WERI-Rb-1 (cell line): ENCODE measurements at regions not wholly inside any gene's neighbourhood (a gene's known extent, or its start where the extent isn't known, plus 50 kb on each side); places are given as distances from the start of the nearest gene placed in this dataset.

Experiments used
- DNase-seq: peaks from one replicate; pipeline ENCODE4 v3.0.0-alpha.2; 2020
- H3K27ac ChIP-seq: fragments of 250-450 bp; sonication (Bioruptor Pico); 2 replicates; pipeline ENCODE4 v1.5.1; 2020; ENCODE audit warnings: mild to moderate bottlenecking, moderate library complexity
- H3K27me3 ChIP-seq: fragments of 250-450 bp; sonication (Bioruptor Pico); 2 replicates; pipeline ENCODE4 v1.5.1; 2021; ENCODE audit warnings: mild to moderate bottlenecking, low read depth, moderate library complexity; ENCODE audit not compliant: insufficient read depth, severe bottlenecking
- H3K36me3 ChIP-seq: fragments of 250-450 bp; sonication (Bioruptor Pico); 2 replicates; pipeline ENCODE4 v1.5.1; 2020; ENCODE audit warnings: mild to moderate bottlenecking, moderate library complexity
- H3K4me3 ChIP-seq: 2 replicates; pipeline ENCODE4 v1.5.1; 2011; ENCODE audit warnings: low read depth, mild to moderate bottlenecking, control low read depth, low read length
- H3K9me3 ChIP-seq: fragments of 250-450 bp; sonication (Bioruptor Pico); 2 replicates; pipeline ENCODE4 v1.5.1; 2021; ENCODE audit warnings: mild to moderate bottlenecking, moderate library complexity; ENCODE audit not compliant: severe bottlenecking
- TF ChIP-seq, protein P1 (sequence below): IDR thresholded peaks from 2 replicates; pipeline ENCODE4 v1.5.1; 2011; ENCODE audit warnings: low read depth, mild to moderate bottlenecking, control low read depth, inconsistent platforms, low read length

DNA sequence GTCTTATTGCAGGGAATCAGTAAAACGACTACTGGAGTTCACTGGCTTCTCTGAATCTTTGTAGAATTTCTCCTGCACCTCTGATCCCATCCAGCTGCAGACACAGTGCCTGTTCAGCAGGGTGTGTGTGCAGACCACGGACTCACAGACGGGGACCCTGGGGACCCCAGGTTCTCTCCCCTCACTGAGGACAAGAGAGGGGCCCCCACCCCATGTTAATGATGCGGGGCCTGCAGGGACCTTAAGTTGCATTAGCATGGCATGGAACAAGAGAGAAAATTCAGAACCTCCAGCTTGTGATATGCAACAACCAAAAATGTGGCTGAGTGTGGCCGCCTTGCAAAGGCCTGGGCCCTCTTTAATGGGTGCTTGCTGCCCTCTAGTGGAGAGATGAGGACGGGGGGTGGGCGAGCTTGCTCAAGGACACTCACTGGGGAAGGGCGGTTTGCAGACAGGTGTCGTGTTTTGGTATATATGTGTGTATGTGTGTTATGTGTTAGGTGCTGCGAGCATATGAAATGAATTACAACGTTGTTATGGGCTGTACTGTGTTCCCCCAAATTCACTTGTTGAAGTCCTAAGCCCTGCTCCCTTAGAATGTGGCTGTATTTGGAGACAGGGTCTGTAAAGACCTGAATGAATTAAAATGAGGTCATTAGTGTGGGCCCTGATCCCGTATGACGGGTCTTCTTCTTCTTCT is 84.4 kb upstream of the SEPTIN5 start:
- Histone ChIP-seq H3K9me3 (no peaks in the 10 kb centered on the region), H3K27me3 (no peaks in the 10 kb centered on the region), H3K4me3 (no peak overlapping the region), H3K27ac (no peak overlapping the region), H3K36me3 (no peaks in the 10 kb centered on the region)
- TF ChIP-seq, protein P1, sequence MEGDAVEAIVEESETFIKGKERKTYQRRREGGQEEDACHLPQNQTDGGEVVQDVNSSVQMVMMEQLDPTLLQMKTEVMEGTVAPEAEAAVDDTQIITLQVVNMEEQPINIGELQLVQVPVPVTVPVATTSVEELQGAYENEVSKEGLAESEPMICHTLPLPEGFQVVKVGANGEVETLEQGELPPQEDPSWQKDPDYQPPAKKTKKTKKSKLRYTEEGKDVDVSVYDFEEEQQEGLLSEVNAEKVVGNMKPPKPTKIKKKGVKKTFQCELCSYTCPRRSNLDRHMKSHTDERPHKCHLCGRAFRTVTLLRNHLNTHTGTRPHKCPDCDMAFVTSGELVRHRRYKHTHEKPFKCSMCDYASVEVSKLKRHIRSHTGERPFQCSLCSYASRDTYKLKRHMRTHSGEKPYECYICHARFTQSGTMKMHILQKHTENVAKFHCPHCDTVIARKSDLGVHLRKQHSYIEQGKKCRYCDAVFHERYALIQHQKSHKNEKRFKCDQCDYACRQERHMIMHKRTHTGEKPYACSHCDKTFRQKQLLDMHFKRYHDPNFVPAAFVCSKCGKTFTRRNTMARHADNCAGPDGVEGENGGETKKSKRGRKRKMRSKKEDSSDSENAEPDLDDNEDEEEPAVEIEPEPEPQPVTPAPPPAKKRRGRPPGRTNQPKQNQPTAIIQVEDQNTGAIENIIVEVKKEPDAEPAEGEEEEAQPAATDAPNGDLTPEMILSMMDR = peak; percentile 90
- peak; percentile 83 for DNase-seq

DNA sequence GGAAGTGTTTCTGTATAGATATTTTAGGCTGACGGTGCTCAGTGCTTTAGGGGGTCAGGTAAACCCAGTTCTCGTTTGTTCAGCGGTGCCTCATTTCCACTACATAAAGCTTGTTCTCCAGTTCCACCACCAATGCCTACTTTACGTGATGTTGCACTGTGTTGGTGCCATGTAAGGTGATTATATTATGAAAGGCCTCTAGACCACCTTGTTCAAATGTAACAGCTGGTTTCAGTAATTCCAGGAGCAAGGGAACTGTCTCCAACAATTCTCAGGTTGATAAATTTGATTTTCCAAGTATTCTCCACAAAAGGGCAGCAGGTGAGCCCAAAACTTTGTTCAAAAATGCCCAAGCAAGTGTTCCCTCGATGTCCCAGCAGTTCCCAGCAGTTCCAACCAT is 83.7 kb upstream of the SEPTIN5 start:
- Histone ChIP-seq H3K4me3 (no peak overlapping the region), H3K9me3 (no peaks in the 10 kb centered on the region), H3K27ac (no peak overlapping the region), H3K27me3 (no peaks in the 10 kb centered on the region), H3K36me3 (no peaks in the 10 kb centered on the region)
- no peak for DNase-seq
- TF ChIP-seq, protein P1 = no peak

DNA sequence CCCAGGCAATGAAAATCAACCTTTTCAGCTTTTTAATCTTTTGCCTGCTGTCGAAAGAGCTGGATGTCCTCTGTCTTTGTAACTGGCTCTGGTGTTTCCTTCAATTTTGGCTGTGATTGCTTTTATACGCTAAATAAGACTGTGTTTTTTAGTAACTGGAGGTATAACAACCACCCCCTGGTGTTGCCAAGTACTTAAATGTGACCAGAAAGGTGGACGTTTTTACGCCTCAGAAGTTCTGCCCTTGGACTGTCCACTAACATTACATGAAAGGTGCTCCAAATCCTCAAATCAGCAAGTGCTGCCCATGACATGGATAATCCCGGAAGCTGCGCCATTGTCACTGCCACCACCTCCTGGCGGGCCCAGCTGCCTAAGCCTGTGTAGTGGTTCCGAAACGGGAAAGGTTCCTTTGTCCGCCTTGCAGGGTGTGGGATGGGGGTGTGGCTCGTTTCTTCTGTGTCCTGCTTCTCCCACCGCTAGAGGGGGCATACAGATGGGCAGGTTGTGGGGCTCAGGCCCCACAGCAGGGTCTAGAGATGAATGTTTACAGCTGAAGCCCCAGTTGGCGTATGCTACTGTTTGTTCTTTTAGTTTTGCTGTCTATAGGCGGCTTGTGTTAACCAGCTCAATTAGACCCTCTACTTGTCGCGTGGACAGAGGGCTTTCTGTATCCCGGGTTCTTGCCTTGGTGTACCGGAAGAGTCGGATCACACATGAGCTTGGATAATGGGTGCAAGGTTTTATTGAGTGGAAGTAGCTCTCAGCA is 82.2 kb upstream of the SEPTIN5 start:
- TF ChIP-seq, protein P1 = peak; percentile 48
- H3K27me3 ChIP-seq = no peaks in the 10 kb centered on the region
- no peak overlapping the region for H3K27ac ChIP-seq
- H3K4me3 ChIP-seq = no peak overlapping the region
- no peaks in the 10 kb centered on the region for H3K36me3 ChIP-seq
- no peaks in the 10 kb centered on the region for H3K9me3 ChIP-seq
- no peak for DNase-seq

DNA sequence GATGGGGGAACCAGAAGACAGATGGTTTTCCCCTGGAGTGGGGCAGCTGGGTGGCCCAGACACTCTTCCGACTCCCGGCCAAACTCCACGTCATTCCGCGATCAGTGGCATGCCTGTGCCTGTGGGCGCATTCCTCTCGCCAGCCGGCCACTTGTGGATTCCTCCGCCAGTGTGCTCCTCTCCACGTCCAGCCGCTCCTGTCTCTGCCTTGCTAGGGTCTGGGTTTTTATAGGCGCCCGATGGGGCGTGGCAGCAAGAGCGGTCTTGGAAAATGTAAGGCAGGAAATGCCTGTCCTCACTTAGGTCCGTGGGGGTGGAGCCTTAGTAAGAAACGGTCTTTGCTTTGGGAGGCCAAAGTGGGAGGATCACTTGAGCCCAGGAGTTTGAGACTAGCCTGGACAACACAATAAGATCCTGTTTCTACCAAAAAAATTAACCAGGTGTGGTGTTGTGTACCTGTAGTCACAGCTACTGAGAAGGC is 81.6 kb upstream of the SEPTIN5 start:
- Histone ChIP-seq H3K27ac (no peak overlapping the region), H3K36me3 (no peaks in the 10 kb centered on the region), H3K27me3 (no peaks in the 10 kb centered on the region), H3K4me3 (no peak overlapping the region), H3K9me3 (no peaks in the 10 kb centered on the region)
- TF ChIP-seq, protein P1 = no peak
- no peak for DNase-seq

DNA sequence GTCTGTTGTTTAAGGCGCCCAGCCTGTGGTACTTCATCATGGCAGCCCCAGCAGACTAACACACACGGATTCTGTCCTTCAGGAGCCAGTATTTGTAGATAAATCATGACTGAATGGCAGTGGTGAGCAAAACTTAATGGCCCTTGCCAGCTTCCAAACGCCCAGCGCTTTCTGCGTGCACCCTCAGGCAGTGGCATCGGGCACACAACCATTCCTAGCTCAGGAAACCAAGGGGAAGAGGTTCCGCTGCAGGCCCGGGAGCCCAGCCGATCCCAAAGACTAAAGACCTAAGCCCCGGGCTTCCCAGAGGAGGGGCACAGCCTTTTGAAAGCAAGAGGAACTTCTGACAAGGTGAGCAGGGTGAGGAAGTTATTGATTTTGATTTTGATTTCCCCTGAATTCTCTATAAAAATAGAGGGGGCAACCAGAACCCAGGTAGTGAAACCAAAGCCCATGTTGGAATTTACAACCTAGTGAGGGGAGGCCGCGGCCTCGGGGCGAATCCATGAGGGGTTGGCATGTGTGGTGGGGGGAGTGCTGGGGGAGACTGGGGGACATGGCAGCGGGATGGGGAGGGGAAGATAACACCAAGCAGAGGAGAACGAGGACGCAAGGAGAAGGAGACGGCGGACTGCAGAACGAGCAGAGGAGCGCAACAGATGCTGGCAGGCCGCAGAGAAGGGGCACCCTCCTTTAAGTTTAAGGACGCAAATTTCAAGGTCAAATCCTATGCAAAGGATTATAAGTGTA is 79.9 kb upstream of the SEPTIN5 start:
- Histone ChIP-seq H3K36me3 (no peaks in the 10 kb centered on the region), H3K27ac (no peak overlapping the region), H3K27me3 (no peaks in the 10 kb centered on the region), H3K4me3 (no peak overlapping the region), H3K9me3 (no peaks in the 10 kb centered on the region)
- TF ChIP-seq, protein P1 = no peak
- no peak for DNase-seq
